ENCODE measurements at regions not wholly inside any gene's neighbourhood (a gene's known extent, or its start where the extent isn't known, plus 50 kb on each side); places are given as distances from the start of the nearest gene placed in this dataset.

GRCh38 chr2:5504756-5505155, 187.4 kb upstream of the SOX11 start:
- Histone ChIP-seq H3K4me3 (ENCODE audit: low read length) (no peak overlapping the region), H3K4me2 (ENCODE audit: low read length) (no peak overlapping the region), H3K36me3 (ENCODE audit: control insufficient read depth, low read length) (no peaks in the 10 kb centered on the region), H3K4me1 (ENCODE audit: control insufficient read depth, low read length) (no peaks in the 10 kb centered on the region), H4K20me1 (ENCODE audit: control insufficient read depth, insufficient read depth, low read depth, low read length) (no peaks in the 10 kb centered on the region), H3K79me2 (ENCODE audit: control insufficient read depth, low read length) (no peaks in the 10 kb centered on the region), H3K27ac (ENCODE audit: low read depth, low read length) (no peak overlapping the region), H3F3A (ENCODE audit: control insufficient read depth, insufficient read depth) (no peaks in the 10 kb centered on the region), H3K9me2 (replicated peaks; ENCODE audit: control insufficient read depth, low read length) (no peaks in the 10 kb centered on the region), H3K27me3 (ENCODE audit: control insufficient read depth, low read length) (no peaks in the 10 kb centered on the region), H3K9me3 (ENCODE audit: control insufficient read depth, insufficient read depth, low read length) (peaks cover 5% of the 10 kb centered on the region; the same call in 1 of the 2 replicates)
- TF ChIP-seq EZH2phosphoT487 (IDR thresholded peaks at IDR 0.05; ENCODE audit: borderline replicate concordance, low read length) (no peak), CTCF (IDR thresholded peaks at IDR 0.05; ENCODE audit: low read depth, low read length, poor library complexity, severe bottlenecking) (no peak)

GRCh38 chr2:5507367-5507766, 184.8 kb upstream of the SOX11 start:
- H3K9me3 ChIP-seq (ENCODE audit: control insufficient read depth, insufficient read depth, low read length) = peaks cover 5% of the 10 kb centered on the region; the same call in 1 of the 2 replicates
- no peaks in the 10 kb centered on the region for H3K36me3 ChIP-seq (ENCODE audit: control insufficient read depth, low read length)
- H3K79me2 ChIP-seq (ENCODE audit: control insufficient read depth, low read length) = no peaks in the 10 kb centered on the region
- no peaks in the 10 kb centered on the region for H3K27me3 ChIP-seq (ENCODE audit: control insufficient read depth, low read length)
- H3K9me2 ChIP-seq (replicated peaks; ENCODE audit: control insufficient read depth, low read length) = no peaks in the 10 kb centered on the region
- no peaks in the 10 kb centered on the region for H3K4me1 ChIP-seq (ENCODE audit: control insufficient read depth, low read length)
- no peaks in the 10 kb centered on the region for H4K20me1 ChIP-seq (ENCODE audit: control insufficient read depth, insufficient read depth, low read depth, low read length)
- H3K4me3 ChIP-seq (ENCODE audit: low read length) = no peak overlapping the region
- no peaks in the 10 kb centered on the region for H3F3A ChIP-seq (ENCODE audit: control insufficient read depth, insufficient read depth)
- TF ChIP-seq CTCF (IDR thresholded peaks at IDR 0.05; ENCODE audit: low read depth, low read length, poor library complexity, severe bottlenecking) (no peak), EZH2phosphoT487 (IDR thresholded peaks at IDR 0.05; ENCODE audit: borderline replicate concordance, low read length) (no peak)
- H3K27ac ChIP-seq (ENCODE audit: low read depth, low read length) = no peak overlapping the region
- no peak overlapping the region for H3K4me2 ChIP-seq (ENCODE audit: low read length)

GRCh38 chr2:5509362-5509761, 182.8 kb upstream of the SOX11 start:
- Histone ChIP-seq H3K27me3 (ENCODE audit: control insufficient read depth, low read length) (no peaks in the 10 kb centered on the region), H3K9me2 (replicated peaks; ENCODE audit: control insufficient read depth, low read length) (no peaks in the 10 kb centered on the region), H3K36me3 (ENCODE audit: control insufficient read depth, low read length) (no peaks in the 10 kb centered on the region), H3K4me3 (ENCODE audit: low read length) (no peak overlapping the region), H4K20me1 (ENCODE audit: control insufficient read depth, insufficient read depth, low read depth, low read length) (no peaks in the 10 kb centered on the region), H3K27ac (ENCODE audit: low read depth, low read length) (no peak overlapping the region), H3K4me2 (ENCODE audit: low read length) (no peak overlapping the region), H3K79me2 (ENCODE audit: control insufficient read depth, low read length) (no peaks in the 10 kb centered on the region), H3F3A (ENCODE audit: control insufficient read depth, insufficient read depth) (no peaks in the 10 kb centered on the region), H3K4me1 (ENCODE audit: control insufficient read depth, low read length) (no peaks in the 10 kb centered on the region), H3K9me3 (ENCODE audit: control insufficient read depth, insufficient read depth, low read length) (peaks cover 5% of the 10 kb centered on the region; the same call in 1 of the 2 replicates)
- no peak for TF ChIP-seq CTCF (IDR thresholded peaks at IDR 0.05; ENCODE audit: low read depth, low read length, poor library complexity, severe bottlenecking)
- TF ChIP-seq EZH2phosphoT487 (IDR thresholded peaks at IDR 0.05; ENCODE audit: borderline replicate concordance, low read length) = no peak
